ENCODE measurements at regions not wholly inside any gene's neighbourhood (a gene's known extent, or its start where the extent isn't known, plus 50 kb on each side); places are given as distances from the start of the nearest gene placed in this dataset.

GRCh38 chr2:234687718-234688475, 191.0 kb upstream of the ARL4C start:
- TF ChIP-seq EP300 (IDR thresholded peaks at IDR 0.05; ENCODE audit: low read depth) (no peak), CTCF (IDR thresholded peaks at IDR 0.05) (no peak), POLR2A (IDR thresholded peaks at IDR 0.05) (no peak)

Measured in transverse colon (tissue), 3 donors.